ENCODE measurements at regions not wholly inside any gene's neighbourhood (a gene's known extent, or its start where the extent isn't known, plus 50 kb on each side); places are given as distances from the start of the nearest gene placed in this dataset.

DNA sequence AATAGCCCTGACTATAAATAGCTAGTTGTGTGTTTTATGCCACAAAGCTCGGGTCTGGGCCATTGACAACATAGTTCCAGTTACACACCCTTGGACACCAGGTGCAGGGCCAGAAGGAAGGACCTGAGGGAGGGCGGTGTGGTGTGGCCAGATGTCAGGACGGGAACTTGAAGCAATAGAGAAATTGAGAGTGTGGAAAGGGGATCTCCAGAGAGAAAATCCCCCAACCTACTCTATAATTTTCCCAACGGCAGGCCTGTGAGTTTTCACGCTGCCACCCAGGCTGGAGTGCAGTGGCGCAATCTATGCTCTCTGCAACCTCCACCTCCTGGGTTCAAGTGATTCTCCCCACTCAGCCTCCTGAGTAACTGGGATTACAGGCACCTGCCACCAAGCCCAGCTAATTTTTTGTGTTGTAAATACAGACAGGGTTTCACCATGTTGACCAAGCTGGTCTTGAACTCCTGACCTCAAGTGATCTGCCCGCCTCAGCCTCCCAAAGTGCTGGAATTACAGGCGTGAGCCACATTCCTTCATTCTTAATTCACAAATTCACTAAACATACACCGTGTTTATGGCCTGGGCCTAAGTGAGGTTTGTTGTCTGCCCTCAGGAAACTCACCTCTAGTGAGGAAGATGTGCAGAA is 70.8 kb upstream of the KLF13 start:
- no TSS peak for BruUV-seq (replicated peaks)
- TF ChIP-seq, protein P1, sequence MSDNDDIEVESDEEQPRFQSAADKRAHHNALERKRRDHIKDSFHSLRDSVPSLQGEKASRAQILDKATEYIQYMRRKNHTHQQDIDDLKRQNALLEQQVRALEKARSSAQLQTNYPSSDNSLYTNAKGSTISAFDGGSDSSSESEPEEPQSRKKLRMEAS (IDR thresholded peaks at IDR 0.05; ENCODE audit: insufficient read depth, insufficient read length) = no peak
- TF ChIP-seq FOS (IDR thresholded peaks at IDR 0.05; ENCODE audit: borderline replicate concordance, insufficient read depth, low read length) = no peak

DNA sequence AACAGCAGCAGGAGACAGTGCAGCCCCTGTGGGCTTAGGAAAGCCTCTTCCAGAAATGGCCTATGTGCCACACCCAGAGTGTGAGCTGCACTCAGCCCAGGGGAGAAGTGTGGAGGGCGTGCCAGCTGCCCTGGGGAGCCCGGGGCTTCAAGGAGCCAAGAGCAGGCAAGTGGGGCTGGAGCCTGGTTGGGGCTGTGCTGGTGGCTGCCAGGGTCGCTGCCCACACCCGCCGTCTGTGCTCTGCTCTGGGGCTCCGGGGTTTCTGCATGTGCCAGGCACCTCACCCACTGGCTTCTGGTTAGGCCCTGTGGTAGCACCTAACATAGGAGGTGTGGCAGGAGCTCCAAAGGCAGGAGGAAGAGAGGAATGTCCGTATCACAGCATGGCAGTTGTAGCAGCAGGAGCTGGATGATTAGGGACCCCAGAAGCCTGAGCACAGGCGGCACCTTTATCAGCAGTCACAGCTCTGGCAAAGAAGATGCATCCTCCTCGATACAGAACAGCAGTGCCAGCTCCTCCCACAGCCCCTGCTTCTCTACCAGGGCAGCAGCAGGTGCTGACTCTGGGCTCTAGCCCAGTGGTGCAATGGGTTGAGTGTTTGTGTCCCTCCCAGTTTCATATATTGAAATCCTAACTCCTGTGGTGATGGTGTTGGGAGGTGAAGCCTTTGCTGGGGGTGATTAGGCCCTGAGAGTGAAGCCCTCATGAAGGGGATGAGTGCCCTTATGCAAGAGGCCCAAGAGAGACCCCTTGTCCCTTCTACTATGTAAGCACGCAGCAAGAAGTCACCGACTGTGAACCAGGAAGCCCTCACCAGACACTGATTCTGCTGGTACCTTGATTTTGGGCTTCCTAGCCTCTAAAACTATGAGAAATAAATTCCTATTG is 70.0 kb upstream of the KLF13 start:
- H3K4me1 ChIP-seq (ENCODE audit: control insufficient read depth, extremely low read depth, insufficient read depth, low read length) = no peaks in the 10 kb centered on the region
- intact Hi-C loops (cut with micrococcal nuclease) = no loop called here
- no peaks in the 10 kb centered on the region for H3K9me1 ChIP-seq (replicated peaks; ENCODE audit: control insufficient read depth, extremely low read depth, insufficient read depth, low read length)
- dilution Hi-C loops (cut with MboI; ENCODE audit: extremely low pct_ligation_motif_present, low sequenced_read_pairs) = no loop called here
- FAIRE-seq (no peak), DNase-seq (ENCODE audit: low read depth, low spot score) (no peak)
- no peaks in the 10 kb centered on the region for H3K9me3 ChIP-seq (replicated peaks; ENCODE audit: control insufficient read depth, insufficient read depth, low read length)
- no peaks in the 10 kb centered on the region for H3K79me2 ChIP-seq (ENCODE audit: control insufficient read depth, insufficient read depth, low read length)
- no peak overlapping the region for H3K4me3 ChIP-seq (replicated peaks in 1 of 3; ENCODE audit: insufficient read depth in 1 of 3, low read depth in 1 of 3, low read length in 3 of 3)
- CTCF ChIA-PET = no interaction called here
- POLR2A ChIA-PET = no interaction called here
- H3K27me3 ChIP-seq (ENCODE audit: control insufficient read depth in 2 of 2, insufficient read depth in 2 of 2, low read length in 2 of 2) = no peaks in the 10 kb centered on the region
- no peak overlapping the region for H3K27ac ChIP-seq (ENCODE audit: insufficient read depth, low read depth, low read length)
- no peaks in the 10 kb centered on the region for H4K20me1 ChIP-seq (replicated peaks; ENCODE audit: control insufficient read depth, extremely low read depth, insufficient read depth, low read length)
- TF ChIP-seq JUN (IDR thresholded peaks at IDR 0.05; ENCODE audit: borderline replicate concordance, insufficient read depth, insufficient read length, low read depth) (no peak), EZH2 (IDR thresholded peaks at IDR 0.05; ENCODE audit: borderline replicate concordance, low read depth, low read length, severe bottlenecking) (no peak), GATA2 (IDR thresholded peaks at IDR 0.05; ENCODE audit: insufficient read depth, insufficient read length, low read depth, low read length) (no peak), FOS (IDR thresholded peaks at IDR 0.05; ENCODE audit: borderline replicate concordance, insufficient read depth, low read length) (no peak), MYC (IDR thresholded peaks at IDR 0.05; ENCODE audit: low read depth, low read length) (no peak), POLR2A (IDR thresholded peaks at IDR 0.05; ENCODE audit: low read depth, low read length) (no peak)
- TF ChIP-seq, protein P1 (IDR thresholded peaks at IDR 0.05; ENCODE audit: insufficient read depth, insufficient read length) = no peak
- TF ChIP-seq, protein P2, sequence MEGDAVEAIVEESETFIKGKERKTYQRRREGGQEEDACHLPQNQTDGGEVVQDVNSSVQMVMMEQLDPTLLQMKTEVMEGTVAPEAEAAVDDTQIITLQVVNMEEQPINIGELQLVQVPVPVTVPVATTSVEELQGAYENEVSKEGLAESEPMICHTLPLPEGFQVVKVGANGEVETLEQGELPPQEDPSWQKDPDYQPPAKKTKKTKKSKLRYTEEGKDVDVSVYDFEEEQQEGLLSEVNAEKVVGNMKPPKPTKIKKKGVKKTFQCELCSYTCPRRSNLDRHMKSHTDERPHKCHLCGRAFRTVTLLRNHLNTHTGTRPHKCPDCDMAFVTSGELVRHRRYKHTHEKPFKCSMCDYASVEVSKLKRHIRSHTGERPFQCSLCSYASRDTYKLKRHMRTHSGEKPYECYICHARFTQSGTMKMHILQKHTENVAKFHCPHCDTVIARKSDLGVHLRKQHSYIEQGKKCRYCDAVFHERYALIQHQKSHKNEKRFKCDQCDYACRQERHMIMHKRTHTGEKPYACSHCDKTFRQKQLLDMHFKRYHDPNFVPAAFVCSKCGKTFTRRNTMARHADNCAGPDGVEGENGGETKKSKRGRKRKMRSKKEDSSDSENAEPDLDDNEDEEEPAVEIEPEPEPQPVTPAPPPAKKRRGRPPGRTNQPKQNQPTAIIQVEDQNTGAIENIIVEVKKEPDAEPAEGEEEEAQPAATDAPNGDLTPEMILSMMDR (IDR thresholded peaks at IDR 0.05; ENCODE audit: extremely low read depth in 1 of 2, insufficient read depth in 1 of 2, low read depth in 1 of 2, low read length in 2 of 2) = no peak
- H3K9ac ChIP-seq (replicated peaks; ENCODE audit: extremely low read depth, insufficient read depth, low read length) = no peak overlapping the region
- no peak overlapping the region for H3K4me2 ChIP-seq (ENCODE audit: insufficient read depth, low read length)
- no TSS peak for BruUV-seq (replicated peaks)
- no peaks in the 10 kb centered on the region for H3K36me3 ChIP-seq (ENCODE audit: control insufficient read depth in 2 of 2, extremely low read depth in 1 of 2, insufficient read depth in 2 of 2, low read length in 2 of 2)
- no peak overlapping the region for H2AFZ ChIP-seq (ENCODE audit: low read depth, low read length)

More for the DNA sequence above, 70.8 kb upstream of the KLF13 start:
- Histone ChIP-seq H3K27ac (ENCODE audit: insufficient read depth, low read depth, low read length) (no peak overlapping the region), H4K20me1 (replicated peaks; ENCODE audit: control insufficient read depth, extremely low read depth, insufficient read depth, low read length) (no peaks in the 10 kb centered on the region), H3K36me3 (ENCODE audit: control insufficient read depth in 2 of 2, extremely low read depth in 1 of 2, insufficient read depth in 2 of 2, low read length in 2 of 2) (no peaks in the 10 kb centered on the region), H3K9me1 (replicated peaks; ENCODE audit: control insufficient read depth, extremely low read depth, insufficient read depth, low read length) (no peaks in the 10 kb centered on the region), H3K4me2 (ENCODE audit: insufficient read depth, low read length) (no peak overlapping the region), H3K9me3 (replicated peaks; ENCODE audit: control insufficient read depth, insufficient read depth, low read length) (no peaks in the 10 kb centered on the region), H3K9ac (replicated peaks; ENCODE audit: extremely low read depth, insufficient read depth, low read length) (no peak overlapping the region), H3K79me2 (ENCODE audit: control insufficient read depth, insufficient read depth, low read length) (no peaks in the 10 kb centered on the region), H3K4me1 (ENCODE audit: control insufficient read depth, extremely low read depth, insufficient read depth, low read length) (no peaks in the 10 kb centered on the region), H2AFZ (ENCODE audit: low read depth, low read length) (no peak overlapping the region), H3K4me3 (replicated peaks in 1 of 3; ENCODE audit: insufficient read depth in 1 of 3, low read depth in 1 of 3, low read length in 3 of 3) (no peak overlapping the region), H3K27me3 (ENCODE audit: control insufficient read depth in 2 of 2, insufficient read depth in 2 of 2, low read length in 2 of 2) (no peaks in the 10 kb centered on the region)
- ChIA-PET CTCF (no interaction called here), POLR2A (no interaction called here)
- no peak for DNase-seq (ENCODE audit: low read depth, low spot score)
- FAIRE-seq = no peak
- dilution Hi-C loops (cut with MboI; ENCODE audit: extremely low pct_ligation_motif_present, low sequenced_read_pairs) (no loop called here), intact Hi-C loops (cut with micrococcal nuclease) (no loop called here)
